Osteocyte (in vitro differentiated cells): ENCODE measurements at regions not wholly inside any gene's neighbourhood (a gene's known extent, or its start where the extent isn't known, plus 50 kb on each side); places are given as distances from the start of the nearest gene placed in this dataset.

Source experiments
- DNase-seq: peaks from one replicate; pipeline ENCODE4 v3.0.0; 2021; ENCODE audit warnings: mixed read lengths; ENCODE audit not compliant: unreplicated experiment; ENCODE audit errors: extremely low spot score
- H3K27ac Mint-ChIP-seq: one replicate; pipeline ENCODE4 v1.8.0; 2021; ENCODE audit warnings: mild to moderate bottlenecking, mixed read lengths; ENCODE audit not compliant: unreplicated experiment
- H3K27me3 Mint-ChIP-seq: one replicate; pipeline ENCODE4 v1.8.0; 2021; ENCODE audit warnings: mixed read lengths; ENCODE audit not compliant: unreplicated experiment
- H3K36me3 Mint-ChIP-seq: one replicate; pipeline ENCODE4 v1.8.0; 2021; ENCODE audit warnings: mixed read lengths; ENCODE audit not compliant: unreplicated experiment
- H3K4me1 Mint-ChIP-seq: one replicate; pipeline ENCODE4 v1.8.0; 2021; ENCODE audit warnings: mixed read lengths; ENCODE audit not compliant: unreplicated experiment
- H3K4me3 Mint-ChIP-seq: one replicate; pipeline ENCODE4 v1.8.0; 2021; ENCODE audit warnings: mild to moderate bottlenecking, moderate library complexity, mixed read lengths; ENCODE audit not compliant: unreplicated experiment
- H3K9me3 Mint-ChIP-seq: one replicate; pipeline ENCODE4 v1.8.0; 2021; ENCODE audit warnings: mixed read lengths; ENCODE audit not compliant: unreplicated experiment
- CTCF ChIP-seq: fragments of 200-600 bp; sonication (generic); IDR thresholded peaks from 2 replicates; pipeline ENCODE4 v1.5.0; 2021; ENCODE audit warnings: antibody characterized with exemption, mild to moderate bottlenecking, moderate library complexity

DNA sequence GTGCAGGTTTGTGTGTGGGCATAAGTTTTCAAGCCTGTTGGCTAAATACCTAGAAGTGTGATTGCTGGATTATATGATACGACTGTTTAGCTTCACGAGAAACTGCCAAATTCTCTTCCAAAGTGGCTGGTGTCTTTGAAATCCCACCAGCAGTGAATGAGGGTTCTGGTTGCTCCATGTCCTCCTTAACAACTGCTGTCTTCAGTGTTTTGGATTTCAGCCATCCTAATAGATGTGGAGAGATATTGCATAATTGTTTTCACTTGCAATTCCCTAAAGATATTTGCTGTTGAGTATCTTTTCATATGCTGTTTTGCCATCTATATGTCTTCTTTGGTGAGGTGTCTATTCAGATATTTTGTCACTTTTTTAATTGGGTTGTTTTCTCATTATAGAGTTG is 390.5 kb downstream of the ZNF536 start:
- H3K4me1 Mint-ChIP-seq = no peaks in the 10 kb centered on the region
- H3K9me3 Mint-ChIP-seq = peaks cover 7% of the 10 kb centered on the region
- no peaks in the 10 kb centered on the region for H3K36me3 Mint-ChIP-seq
- no peak for DNase-seq
- no peaks in the 10 kb centered on the region for H3K27me3 Mint-ChIP-seq
- H3K27ac Mint-ChIP-seq = no peak overlapping the region
- H3K4me3 Mint-ChIP-seq = no peak overlapping the region
- TF ChIP-seq CTCF = no peak

- Mint-ChIP-seq H3K9me3 (peaks cover 7% of the 10 kb centered on the region), H3K4me3 (no peak overlapping the region), H3K27ac (no peak overlapping the region), H3K36me3 (no peaks in the 10 kb centered on the region), H3K4me1 (no peaks in the 10 kb centered on the region), H3K27me3 (no peaks in the 10 kb centered on the region)
- no peak for DNase-seq
- no peak for TF ChIP-seq CTCF
These were observed 387.8 kb downstream of the ZNF536 start for GRCh38 chr19:30760014-30760413.

GRCh38 chr19:30757837-30758617 is 385.8 kb downstream of the ZNF536 start:
- no peak for TF ChIP-seq CTCF
- Mint-ChIP-seq H3K4me3 (no peak overlapping the region), H3K27ac (no peak overlapping the region), H3K9me3 (peaks cover 6% of the 10 kb centered on the region), H3K4me1 (no peaks in the 10 kb centered on the region), H3K27me3 (no peaks in the 10 kb centered on the region), H3K36me3 (no peaks in the 10 kb centered on the region)
- DNase-seq = no peak

GRCh38 chr19:30757104-30757836 is 385.1 kb downstream of the ZNF536 start:
- no peaks in the 10 kb centered on the region for H3K36me3 Mint-ChIP-seq
- no peak for DNase-seq
- no peak overlapping the region for H3K4me3 Mint-ChIP-seq
- no peak for TF ChIP-seq CTCF
- peaks cover 10% of the 10 kb centered on the region for H3K9me3 Mint-ChIP-seq
- no peak overlapping the region for H3K27ac Mint-ChIP-seq
- H3K27me3 Mint-ChIP-seq = no peaks in the 10 kb centered on the region
- H3K4me1 Mint-ChIP-seq = no peaks in the 10 kb centered on the region

- Mint-ChIP-seq H3K27me3 (no peaks in the 10 kb centered on the region), H3K4me1 (no peaks in the 10 kb centered on the region), H3K9me3 (peaks cover 14% of the 10 kb centered on the region), H3K4me3 (no peak overlapping the region), H3K36me3 (no peaks in the 10 kb centered on the region), H3K27ac (no peak overlapping the region)
- no peak for TF ChIP-seq CTCF
- no peak for DNase-seq
These were observed 383.4 kb downstream of the ZNF536 start for GRCh38 chr19:30755581-30755980.
